Stimulated activated naive CD8-positive, alpha-beta T cell treated with anti-CD3 and anti-CD28 coated beads, Interleukin-15, Interleukin-2, amounts not matched to agents 100 ng/mL and 50 ng/mL, for 24 hours (primary cell): ENCODE measurements at regions not wholly inside any gene's neighbourhood (a gene's known extent, or its start where the extent isn't known, plus 50 kb on each side); places are given as distances from the start of the nearest gene placed in this dataset.

Experiments used
- H3K27ac Mint-ChIP-seq: one replicate; pipeline ENCODE4 v1.8.0; 2021; ENCODE audit warnings: mild to moderate bottlenecking, mixed read lengths
- H3K27me3 Mint-ChIP-seq: one replicate; pipeline ENCODE4 v1.8.0; 2021; ENCODE audit warnings: mixed read lengths
- H3K36me3 Mint-ChIP-seq: one replicate; pipeline ENCODE4 v1.8.0; 2021; ENCODE audit warnings: low read depth, mixed read lengths
- H3K4me1 Mint-ChIP-seq: one replicate; pipeline ENCODE4 v1.8.0; 2021; ENCODE audit warnings: low read depth, mixed read lengths
- H3K4me3 Mint-ChIP-seq: one replicate; pipeline ENCODE4 v1.8.0; 2021; ENCODE audit warnings: mild to moderate bottlenecking, mixed read lengths
- H3K9me3 Mint-ChIP-seq: one replicate; pipeline ENCODE4 v1.8.0; 2021; ENCODE audit warnings: mixed read lengths

DNA sequence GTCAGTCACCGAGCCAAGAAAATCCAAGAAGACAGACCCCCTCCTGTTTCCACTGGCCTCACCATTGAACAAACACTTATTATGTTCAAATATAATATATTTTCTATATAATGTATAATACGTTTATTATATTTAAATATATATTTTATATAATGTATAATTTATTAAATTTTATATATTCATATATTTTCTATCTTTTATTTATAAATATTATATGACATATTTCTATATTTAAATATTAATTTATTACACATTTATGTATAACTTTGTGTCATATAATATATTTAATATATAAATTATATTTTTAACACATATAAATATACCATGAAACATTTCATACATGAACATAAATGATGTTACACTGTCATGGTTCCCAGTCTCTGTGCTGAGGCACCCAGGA is 60.9 kb upstream of the RMDN2 start:
- Mint-ChIP-seq H3K36me3 (no peaks in the 10 kb centered on the region), H3K27ac (no peak overlapping the region), H3K4me3 (no peak overlapping the region), H3K9me3 (no peaks in the 10 kb centered on the region), H3K4me1 (peaks cover 3% of the 10 kb centered on the region), H3K27me3 (peaks cover 26% of the 10 kb centered on the region)

DNA sequence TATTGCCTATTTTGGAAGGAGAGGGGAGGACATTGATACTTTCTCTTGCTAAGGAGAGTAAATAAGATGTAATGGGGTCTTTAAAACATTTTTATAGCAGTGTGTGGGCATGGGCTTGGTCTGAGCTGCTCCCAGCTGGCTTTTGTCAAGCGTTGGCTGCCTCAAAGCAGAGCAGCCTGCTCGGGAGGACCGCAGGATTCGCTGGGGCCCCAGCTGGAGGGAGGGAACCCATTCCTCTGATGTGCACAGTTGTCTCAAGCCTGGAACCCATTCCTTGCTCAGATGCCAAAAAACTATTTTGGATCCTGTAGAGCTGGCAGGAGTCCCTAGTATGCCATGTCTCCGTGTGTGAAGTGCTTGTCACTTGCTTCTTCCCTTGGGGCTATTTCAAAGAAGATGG is 59.4 kb upstream of the RMDN2 start:
- Mint-ChIP-seq H3K9me3 (no peaks in the 10 kb centered on the region), H3K27ac (no peak overlapping the region), H3K4me3 (no peak overlapping the region), H3K36me3 (no peaks in the 10 kb centered on the region), H3K27me3 (peaks cover 26% of the 10 kb centered on the region), H3K4me1 (peaks cover 10% of the 10 kb centered on the region)

DNA sequence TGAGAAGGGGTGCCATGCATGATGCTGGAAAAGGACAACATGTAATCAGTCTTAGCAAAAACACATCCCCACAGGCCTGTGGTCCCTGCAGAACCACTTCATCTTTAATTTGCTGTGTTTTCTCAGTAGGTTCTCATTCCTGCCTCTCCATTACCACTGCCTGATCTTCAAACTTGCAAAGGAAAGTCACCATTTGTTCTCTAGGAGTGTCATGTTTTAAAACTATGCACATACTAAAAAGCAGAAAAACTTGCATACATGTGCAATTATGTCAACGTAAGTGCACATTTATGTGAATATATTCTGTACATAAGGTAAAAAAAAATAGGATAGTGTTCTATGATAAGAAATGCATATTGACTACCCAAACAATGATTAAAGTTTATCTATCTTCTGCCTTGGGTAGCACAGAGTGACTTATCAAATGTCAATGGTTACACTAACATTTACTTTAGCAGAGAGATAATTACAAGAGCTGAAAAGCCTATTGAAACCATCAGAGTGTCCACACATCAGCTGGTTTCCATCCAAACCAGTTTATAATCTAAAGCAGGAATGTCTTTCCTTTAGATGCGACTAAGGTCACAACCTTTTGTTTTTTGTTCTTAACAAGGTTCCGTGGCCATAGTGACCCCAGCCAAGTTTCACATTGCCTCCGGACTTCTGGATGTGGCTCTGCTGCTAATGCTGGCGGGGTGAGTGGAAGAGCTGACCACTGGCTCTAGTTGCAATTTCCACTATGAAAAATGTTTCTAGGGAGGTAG is 58.7 kb upstream of the RMDN2 start:
- no peaks in the 10 kb centered on the region for H3K36me3 Mint-ChIP-seq
- H3K4me1 Mint-ChIP-seq, result peaks cover 17% of the 10 kb centered on the region
- H3K9me3 Mint-ChIP-seq, result no peaks in the 10 kb centered on the region
- H3K4me3 Mint-ChIP-seq, result no peak overlapping the region
- no peak overlapping the region for H3K27ac Mint-ChIP-seq
- peaks cover 24% of the 10 kb centered on the region for H3K27me3 Mint-ChIP-seq

DNA sequence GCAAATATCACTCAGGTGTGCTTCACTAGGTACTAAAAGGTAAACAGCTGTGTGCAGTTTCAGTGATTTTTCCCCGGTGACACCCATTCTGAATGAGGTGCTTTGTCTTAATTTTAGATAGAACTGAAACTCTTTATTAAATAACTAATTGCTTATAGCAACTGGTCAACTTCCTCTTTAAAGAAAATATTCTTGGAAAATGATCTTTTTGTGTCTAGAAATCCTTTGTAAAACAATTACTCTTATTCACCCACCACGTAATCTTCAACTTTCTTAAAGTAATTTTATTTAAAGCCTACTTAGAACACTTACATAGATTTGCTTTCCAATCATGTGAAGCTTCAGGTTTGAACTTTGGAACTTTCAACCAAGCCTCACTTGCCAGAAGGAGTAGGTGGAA is 57.9 kb upstream of the RMDN2 start:
- H3K4me3 Mint-ChIP-seq, result no peak overlapping the region
- H3K9me3 Mint-ChIP-seq, result no peaks in the 10 kb centered on the region
- H3K27ac Mint-ChIP-seq, result no peak overlapping the region
- H3K4me1 Mint-ChIP-seq, result peaks cover 25% of the 10 kb centered on the region
- peaks cover 17% of the 10 kb centered on the region for H3K27me3 Mint-ChIP-seq
- no peaks in the 10 kb centered on the region for H3K36me3 Mint-ChIP-seq

DNA sequence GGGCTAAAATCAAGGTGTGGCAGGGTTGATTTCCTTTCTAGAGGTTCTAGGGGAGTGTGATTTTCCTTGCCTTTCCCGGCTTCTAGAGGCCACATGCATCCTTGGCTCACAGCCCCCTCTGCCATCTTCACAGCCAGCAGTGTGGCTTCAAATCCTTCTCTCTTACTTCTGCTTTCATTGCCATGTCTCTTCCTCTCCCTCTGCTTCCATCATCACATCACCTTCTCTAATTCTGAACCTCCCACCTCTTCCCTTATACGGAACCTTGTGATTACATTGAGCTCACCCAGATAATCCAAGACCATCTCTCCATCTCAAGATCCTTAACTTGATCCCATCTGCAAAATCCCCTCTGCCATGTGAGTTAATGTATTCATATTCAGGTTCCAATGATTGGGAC is 56.2 kb upstream of the RMDN2 start:
- peaks cover 5% of the 10 kb centered on the region for H3K27me3 Mint-ChIP-seq
- no peaks in the 10 kb centered on the region for H3K36me3 Mint-ChIP-seq
- no peak overlapping the region for H3K4me3 Mint-ChIP-seq
- H3K27ac Mint-ChIP-seq, result no peak overlapping the region
- H3K9me3 Mint-ChIP-seq, result no peaks in the 10 kb centered on the region
- peaks cover 39% of the 10 kb centered on the region for H3K4me1 Mint-ChIP-seq

DNA sequence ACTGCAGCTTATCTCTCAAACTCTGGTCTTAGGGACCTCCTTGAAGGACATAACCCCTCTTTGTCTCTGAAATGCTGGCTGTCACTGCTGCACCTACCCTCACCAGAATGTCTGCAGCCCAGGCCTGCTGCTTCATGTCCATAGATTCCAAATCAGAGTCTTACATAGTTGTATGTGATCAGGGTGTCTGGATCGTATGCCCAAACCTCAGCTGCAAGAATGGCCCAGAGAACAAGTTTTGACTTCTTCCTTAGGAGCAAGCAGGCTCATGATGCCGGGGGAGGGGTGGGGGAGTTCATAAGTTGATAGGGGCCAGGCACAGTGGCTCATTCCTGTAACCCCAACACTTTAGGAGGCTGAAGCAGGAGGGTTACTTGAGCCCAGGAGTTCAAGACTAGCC is 55.8 kb upstream of the RMDN2 start:
- Mint-ChIP-seq H3K9me3 (no peaks in the 10 kb centered on the region), H3K27ac (no peak overlapping the region), H3K27me3 (peaks cover 3% of the 10 kb centered on the region), H3K4me1 (peaks cover 42% of the 10 kb centered on the region), H3K36me3 (no peaks in the 10 kb centered on the region), H3K4me3 (no peak overlapping the region)

DNA sequence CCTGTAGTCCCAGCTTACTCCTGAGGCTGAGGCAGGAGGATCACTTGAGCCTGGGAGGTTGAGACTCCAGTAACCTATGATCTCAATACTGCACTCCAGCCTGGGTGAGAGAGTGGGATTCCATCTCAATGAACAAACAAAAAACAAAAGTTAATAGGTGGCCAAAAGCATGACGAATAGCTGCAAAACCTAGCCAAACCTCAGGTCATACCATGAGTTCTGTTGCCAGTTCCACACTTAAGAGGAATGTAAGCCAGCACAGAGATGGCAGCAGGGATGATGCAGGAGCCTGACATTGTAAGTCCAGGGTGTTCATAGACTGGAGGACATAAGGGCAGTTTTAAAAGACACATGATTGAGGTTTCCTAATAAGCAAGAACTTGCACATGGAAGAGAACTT is 55.3 kb upstream of the RMDN2 start:
- Mint-ChIP-seq H3K4me1 (peaks cover 42% of the 10 kb centered on the region), H3K36me3 (no peaks in the 10 kb centered on the region), H3K9me3 (no peaks in the 10 kb centered on the region), H3K27ac (no peak overlapping the region), H3K4me3 (no peak overlapping the region), H3K27me3 (peaks cover under 1% of the 10 kb centered on the region)

DNA sequence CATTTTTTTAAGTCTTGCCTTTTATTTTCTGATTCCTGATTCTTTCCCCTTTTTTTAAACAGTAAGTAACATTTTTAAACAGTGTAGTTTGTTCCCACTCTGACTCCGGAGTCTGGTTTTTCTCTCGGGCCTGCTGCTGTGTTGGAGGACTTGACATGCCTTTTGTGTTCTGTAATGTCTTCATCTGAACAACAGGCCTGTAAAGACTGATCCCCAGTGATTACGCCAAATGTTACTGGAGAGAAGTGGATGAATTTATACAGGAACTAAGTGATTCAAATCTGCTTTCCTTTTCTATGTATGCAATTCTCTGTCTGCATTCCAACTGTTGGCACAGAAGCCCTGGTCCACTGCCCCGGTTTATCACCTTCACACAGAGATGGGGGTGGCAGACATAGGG is 54.3 kb upstream of the RMDN2 start:
- H3K27ac Mint-ChIP-seq, result peak overlapping the region; percentile 100
- no peak overlapping the region for H3K4me3 Mint-ChIP-seq
- no peaks in the 10 kb centered on the region for H3K9me3 Mint-ChIP-seq
- no peaks in the 10 kb centered on the region for H3K27me3 Mint-ChIP-seq
- H3K36me3 Mint-ChIP-seq, result no peaks in the 10 kb centered on the region
- H3K4me1 Mint-ChIP-seq, result peaks cover 42% of the 10 kb centered on the region

DNA sequence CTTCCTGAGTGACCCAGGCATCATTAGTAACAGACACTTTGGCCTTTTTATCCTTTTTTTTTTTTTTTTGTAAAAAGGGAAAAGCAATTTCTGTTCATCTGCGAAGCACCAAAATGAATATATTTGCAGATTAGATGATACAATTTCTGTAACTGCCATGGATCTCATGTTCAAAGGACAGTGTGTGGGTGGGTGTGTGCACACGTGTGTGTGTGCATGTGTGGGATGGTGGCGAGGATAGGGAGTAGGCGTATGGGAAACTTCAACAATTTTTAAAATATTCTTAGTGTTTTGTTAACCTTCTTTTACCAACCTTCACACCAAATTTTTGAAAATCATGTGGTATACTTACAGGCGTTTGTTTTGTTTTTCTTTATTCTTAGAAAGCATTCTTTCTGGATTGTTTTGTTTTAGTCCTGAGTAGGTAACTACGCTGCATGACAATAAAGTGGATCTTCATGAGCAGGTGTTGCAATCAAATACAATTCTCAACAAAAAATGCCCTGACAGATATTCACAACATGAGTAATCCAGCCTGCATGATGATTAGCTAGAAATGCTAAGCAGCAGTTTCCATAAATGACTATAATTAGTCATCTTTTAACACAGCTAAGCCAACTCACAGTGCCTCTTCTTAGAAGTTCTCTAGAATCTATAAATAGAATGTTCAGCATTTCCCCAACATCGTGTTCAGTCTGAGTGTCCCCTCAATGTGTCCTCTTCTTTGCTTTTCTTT is 53.5 kb upstream of the RMDN2 start:
- no peaks in the 10 kb centered on the region for H3K9me3 Mint-ChIP-seq
- no peaks in the 10 kb centered on the region for H3K36me3 Mint-ChIP-seq
- H3K27me3 Mint-ChIP-seq, result no peaks in the 10 kb centered on the region
- H3K4me3 Mint-ChIP-seq, result peak overlapping the region; percentile 79
- peak overlapping the region; percentile 100 for H3K27ac Mint-ChIP-seq
- H3K4me1 Mint-ChIP-seq, result peaks cover 42% of the 10 kb centered on the region

DNA sequence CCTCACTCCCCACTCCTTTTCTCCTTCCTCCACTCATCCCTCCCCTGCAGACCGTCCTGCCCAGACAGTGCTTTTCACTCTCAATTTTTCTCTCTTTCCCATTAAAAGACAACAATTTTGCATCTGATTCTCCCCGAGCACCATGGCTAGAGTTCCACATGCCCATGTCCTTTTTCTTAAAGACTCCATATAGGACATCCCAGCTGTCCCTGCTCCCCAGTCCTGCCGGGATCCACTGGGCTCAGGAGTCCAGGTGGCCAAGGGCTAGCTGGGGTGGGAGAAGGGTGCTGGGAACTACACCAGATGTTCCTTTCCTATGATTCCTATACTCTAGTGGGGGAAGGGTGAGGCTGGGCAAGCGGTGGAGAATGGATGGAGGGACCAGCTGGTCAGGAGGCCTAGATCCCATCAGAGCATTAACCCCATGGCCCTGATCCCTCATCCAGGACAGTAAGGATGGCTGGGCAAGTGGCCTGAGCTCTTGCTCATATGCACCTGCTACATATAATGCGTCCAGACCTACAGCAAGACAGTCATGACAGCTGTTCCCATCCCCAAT is 52.8 kb upstream of the RMDN2 start:
- H3K4me1 Mint-ChIP-seq, result peaks cover 46% of the 10 kb centered on the region
- peak overlapping the region; percentile 100 for H3K27ac Mint-ChIP-seq
- no peaks in the 10 kb centered on the region for H3K36me3 Mint-ChIP-seq
- no peaks in the 10 kb centered on the region for H3K9me3 Mint-ChIP-seq
- peak overlapping the region; percentile 79 for H3K4me3 Mint-ChIP-seq
- H3K27me3 Mint-ChIP-seq, result no peaks in the 10 kb centered on the region

DNA sequence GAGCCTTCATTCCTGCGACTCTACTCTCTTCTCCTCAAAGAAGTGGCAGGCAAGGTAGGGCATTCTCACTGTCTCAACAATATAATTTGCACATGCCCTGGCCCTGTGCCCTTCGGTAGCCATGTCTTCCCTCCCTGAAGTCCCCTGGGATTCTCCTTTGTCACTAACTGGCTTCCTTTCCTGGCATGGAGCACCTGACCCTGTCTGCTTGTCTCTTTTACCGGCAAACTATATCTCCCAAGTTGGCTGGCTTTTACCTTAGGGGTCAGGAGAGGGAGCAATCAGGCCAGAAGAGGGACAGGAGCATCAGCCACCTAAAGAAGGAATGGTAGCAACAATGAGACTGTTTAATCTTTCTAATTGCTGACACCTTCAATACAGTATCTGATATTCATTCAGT is 51.9 kb upstream of the RMDN2 start:
- Mint-ChIP-seq H3K27ac (peak overlapping the region; percentile 100), H3K36me3 (no peaks in the 10 kb centered on the region), H3K4me1 (peaks cover 49% of the 10 kb centered on the region), H3K9me3 (no peaks in the 10 kb centered on the region), H3K27me3 (no peaks in the 10 kb centered on the region), H3K4me3 (no peak overlapping the region)

DNA sequence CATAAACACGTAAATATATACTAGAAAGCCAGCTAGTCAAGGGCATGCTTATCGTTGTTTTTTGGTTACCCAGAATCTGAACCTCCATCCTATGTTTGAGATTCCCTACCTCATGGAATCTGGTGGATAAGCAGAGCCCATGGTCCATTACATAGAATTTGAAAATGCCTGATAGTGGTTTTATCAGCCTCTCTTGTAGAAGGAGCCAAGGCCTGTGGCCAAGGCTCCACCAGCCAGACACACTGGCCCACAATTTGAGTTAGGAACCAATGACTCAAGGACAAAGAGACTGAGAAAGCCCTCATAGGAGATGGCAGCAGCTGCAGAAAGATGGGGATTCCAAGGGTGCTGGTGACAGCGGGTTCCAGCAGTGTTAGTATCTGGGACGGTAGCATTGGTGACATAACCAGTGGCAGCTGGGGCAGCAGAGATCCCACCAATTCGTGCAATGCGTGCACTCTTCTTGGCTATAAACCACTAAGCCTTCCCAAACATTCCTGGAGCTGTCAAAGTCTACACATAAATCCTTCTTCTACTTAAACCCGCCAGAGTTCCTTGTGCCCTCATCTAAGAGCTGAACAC is 51.2 kb upstream of the RMDN2 start:
- no peak overlapping the region for H3K27ac Mint-ChIP-seq
- no peak overlapping the region for H3K4me3 Mint-ChIP-seq
- peaks cover 49% of the 10 kb centered on the region for H3K4me1 Mint-ChIP-seq
- no peaks in the 10 kb centered on the region for H3K9me3 Mint-ChIP-seq
- H3K27me3 Mint-ChIP-seq, result no peaks in the 10 kb centered on the region
- no peaks in the 10 kb centered on the region for H3K36me3 Mint-ChIP-seq

DNA sequence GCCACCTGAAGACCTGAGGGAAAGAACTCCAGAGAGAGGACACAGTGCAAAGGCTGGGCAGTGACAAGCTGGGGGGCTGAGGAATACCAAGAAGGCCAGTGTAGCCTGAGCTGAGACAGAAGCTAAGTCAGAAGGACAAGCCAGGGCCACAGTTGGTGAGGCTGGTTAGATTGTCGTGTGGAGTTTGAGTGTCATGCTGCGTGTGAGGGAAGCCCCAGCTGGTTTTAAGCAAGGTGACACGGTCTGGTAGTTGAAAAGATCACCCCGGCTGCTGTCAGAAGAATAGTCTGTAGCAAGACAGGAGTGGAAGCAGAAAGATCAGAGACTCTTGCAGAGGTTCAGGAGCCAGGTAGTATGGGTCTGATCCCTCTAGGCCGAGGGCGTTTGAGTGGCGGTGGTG is 50.6 kb upstream of the RMDN2 start:
- Mint-ChIP-seq H3K27ac (no peak overlapping the region), H3K36me3 (no peaks in the 10 kb centered on the region), H3K9me3 (no peaks in the 10 kb centered on the region), H3K4me3 (no peak overlapping the region), H3K27me3 (peaks cover under 1% of the 10 kb centered on the region), H3K4me1 (peaks cover 49% of the 10 kb centered on the region)
